HUES48 (cell line): ENCODE measurements at regions not wholly inside any gene's neighbourhood (a gene's known extent, or its start where the extent isn't known, plus 50 kb on each side); places are given as distances from the start of the nearest gene placed in this dataset.

Experiments used
- H3K27ac ChIP-seq: one replicate; pipeline ENCODE4 v1.7.0; 2013; ENCODE audit warnings: low read depth, low read length, inconsistent platforms
- H3K27me3 ChIP-seq: 2 replicates; pipeline ENCODE4 v1.6.1; 2013; ENCODE audit warnings: mild to moderate bottlenecking, low read length; ENCODE audit not compliant: control insufficient read depth, insufficient read depth
- H3K36me3 ChIP-seq: 2 replicates; pipeline ENCODE4 v1.6.1; 2013; ENCODE audit warnings: low read length; ENCODE audit not compliant: control insufficient read depth, insufficient read depth
- H3K4me1 ChIP-seq: 2 replicates; pipeline ENCODE4 v1.6.1; 2013; ENCODE audit warnings: mild to moderate bottlenecking, low read length; ENCODE audit not compliant: control insufficient read depth, insufficient read depth
- H3K4me3 ChIP-seq: 2 replicates; pipeline ENCODE4 v1.5.1; 2013; ENCODE audit warnings: mild to moderate bottlenecking, low read depth, low read length
- H3K9ac ChIP-seq: 2 replicates; pipeline ENCODE4 v1.6.1; 2013; ENCODE audit warnings: mild to moderate bottlenecking, low read depth, low read length, moderate library complexity
- H3K9me3 ChIP-seq: 2 replicates; pipeline ENCODE4 v1.6.1; 2013; ENCODE audit warnings: low read length; ENCODE audit not compliant: control insufficient read depth, insufficient read depth

- Histone ChIP-seq H3K27me3 (no peaks in the 10 kb centered on the region), H3K27ac (no peak overlapping the region), H3K9ac (no peak overlapping the region), H3K9me3 (no peaks in the 10 kb centered on the region), H3K4me3 (no peak overlapping the region), H3K36me3 (no peaks in the 10 kb centered on the region), H3K4me1 (no peaks in the 10 kb centered on the region)
Measured at GRCh38 chr11:42036201-42036600, 576.7 kb upstream of the LRRC4C start.

DNA sequence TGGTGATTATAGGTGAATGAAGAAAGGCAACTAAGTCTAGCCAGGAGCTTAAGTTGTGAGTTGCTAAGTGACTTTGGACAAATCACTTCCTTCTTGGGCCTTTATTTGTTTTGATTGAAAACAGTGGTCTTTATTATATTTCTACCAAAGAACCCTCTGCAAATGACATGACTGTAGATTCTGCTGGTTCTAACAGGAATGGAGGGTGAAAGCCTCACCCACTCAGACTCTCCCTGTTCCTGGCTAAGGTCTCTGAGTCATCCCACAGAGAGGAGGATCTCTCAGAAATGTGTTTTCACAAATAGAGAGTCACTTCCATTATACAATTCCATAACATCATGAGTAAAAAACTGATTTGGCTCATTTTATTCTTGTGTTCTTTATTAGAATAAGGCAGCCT, 583.9 kb upstream of the LRRC4C start:
- Histone ChIP-seq H3K36me3 (no peaks in the 10 kb centered on the region), H3K9ac (no peak overlapping the region), H3K9me3 (0 out of 2 replicates have a peak, but pooled peaks cover 4% of the 10 kb centered on the region), H3K27me3 (no peaks in the 10 kb centered on the region), H3K27ac (no peak overlapping the region), H3K4me3 (no peak overlapping the region), H3K4me1 (no peaks in the 10 kb centered on the region)

GRCh38 chr11:42047637-42048555, 588.4 kb upstream of the LRRC4C start:
- Histone ChIP-seq H3K36me3 (no peaks in the 10 kb centered on the region), H3K27me3 (no peaks in the 10 kb centered on the region), H3K9me3 (0 out of 2 replicates have a peak, but pooled peaks cover 4% of the 10 kb centered on the region), H3K9ac (no peak overlapping the region), H3K4me1 (no peaks in the 10 kb centered on the region), H3K4me3 (no peak overlapping the region), H3K27ac (no peak overlapping the region)

DNA sequence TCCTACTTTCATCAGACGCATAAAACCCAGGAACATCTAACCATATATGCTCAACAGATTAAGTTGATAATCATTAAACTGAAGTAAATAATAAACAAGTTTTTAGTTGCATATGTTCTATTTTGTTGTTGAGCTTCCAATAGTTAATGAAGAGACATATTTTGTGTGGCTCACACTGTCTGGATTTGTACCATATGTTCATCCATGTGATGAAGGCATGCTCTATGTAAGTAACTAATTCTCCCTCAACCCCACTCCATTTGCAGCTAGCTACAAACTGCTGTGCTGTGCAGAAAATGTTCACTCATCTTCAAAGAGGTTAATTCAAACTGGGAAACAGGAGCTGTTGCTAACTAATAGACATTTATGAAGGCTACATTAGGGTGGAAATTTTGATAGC, 589.7 kb upstream of the LRRC4C start:
- Histone ChIP-seq H3K27ac (no peak overlapping the region), H3K36me3 (no peaks in the 10 kb centered on the region), H3K9ac (no peak overlapping the region), H3K4me1 (no peaks in the 10 kb centered on the region), H3K4me3 (no peak overlapping the region), H3K27me3 (no peaks in the 10 kb centered on the region), H3K9me3 (0 out of 2 replicates have a peak, but pooled peaks cover 4% of the 10 kb centered on the region)

DNA sequence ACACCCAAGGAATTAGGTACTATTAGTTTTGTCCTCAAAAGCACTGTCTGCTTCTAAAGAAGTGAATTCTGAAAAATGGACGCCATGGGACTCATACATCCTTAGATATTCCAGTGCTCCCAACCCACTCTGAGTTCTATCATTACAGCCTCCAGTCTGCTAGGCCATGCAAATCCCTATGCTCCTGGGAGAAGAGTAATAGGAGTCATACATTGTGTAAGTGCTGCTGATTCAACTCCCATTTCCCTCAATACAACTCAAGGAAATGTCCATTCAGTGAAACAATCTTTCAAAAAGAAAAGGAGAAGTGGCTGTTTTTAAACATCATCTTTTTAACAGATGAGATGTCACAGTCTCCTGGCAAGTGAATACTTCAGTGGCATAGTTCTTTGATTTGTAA, 590.2 kb upstream of the LRRC4C start:
- no peak overlapping the region for H3K27ac ChIP-seq
- no peaks in the 10 kb centered on the region for H3K9me3 ChIP-seq
- H3K4me1 ChIP-seq, result no peaks in the 10 kb centered on the region

DNA sequence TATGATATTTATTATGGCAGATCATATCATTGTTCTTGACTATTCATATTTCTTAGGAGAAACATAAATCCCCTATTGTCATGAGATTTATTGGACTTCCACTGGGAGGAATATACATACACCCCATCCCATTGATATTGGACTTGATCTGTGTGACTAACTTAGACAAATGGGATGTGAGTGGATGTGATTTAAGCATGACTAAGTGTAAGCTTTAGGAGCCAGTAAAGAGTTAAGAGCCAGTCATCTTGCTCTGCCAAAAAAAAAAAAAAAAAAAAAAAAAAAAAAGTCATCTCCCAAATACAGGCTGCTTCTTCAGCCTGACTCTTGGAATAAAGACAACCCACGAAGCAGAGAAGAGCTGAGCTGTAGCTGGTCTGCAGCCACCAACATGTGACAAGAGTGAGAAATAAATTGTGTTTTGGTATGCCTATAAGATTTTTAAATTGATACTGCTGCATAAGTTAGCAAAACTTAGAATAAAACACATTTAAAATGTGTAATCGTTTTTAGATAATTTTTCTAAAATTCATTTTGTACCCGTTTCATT, 595.0 kb upstream of the LRRC4C start:
- Histone ChIP-seq H3K4me1 (no peaks in the 10 kb centered on the region), H3K27ac (no peak overlapping the region), H3K9me3 (no peaks in the 10 kb centered on the region), H3K27me3 (no peaks in the 10 kb centered on the region), H3K36me3 (no peaks in the 10 kb centered on the region), H3K9ac (no peak overlapping the region), H3K4me3 (no peak overlapping the region)

More for the DNA sequence above, 590.2 kb upstream of the LRRC4C start:
- Histone ChIP-seq H3K9ac (no peak overlapping the region), H3K36me3 (no peaks in the 10 kb centered on the region), H3K27me3 (no peaks in the 10 kb centered on the region), H3K4me3 (no peak overlapping the region)

GRCh38 chr11:42055606-42056005, 596.2 kb upstream of the LRRC4C start:
- Histone ChIP-seq H3K4me3 (no peak overlapping the region), H3K27ac (no peak overlapping the region), H3K36me3 (no peaks in the 10 kb centered on the region), H3K9ac (no peak overlapping the region), H3K27me3 (no peaks in the 10 kb centered on the region), H3K9me3 (no peaks in the 10 kb centered on the region), H3K4me1 (no peaks in the 10 kb centered on the region)

GRCh38 chr11:42058794-42059193, 599.3 kb upstream of the LRRC4C start:
- H3K4me1 ChIP-seq, result no peaks in the 10 kb centered on the region
- H3K9me3 ChIP-seq, result no peaks in the 10 kb centered on the region
- H3K36me3 ChIP-seq, result no peaks in the 10 kb centered on the region
- no peak overlapping the region for H3K9ac ChIP-seq
- H3K27me3 ChIP-seq, result no peaks in the 10 kb centered on the region
- no peak overlapping the region for H3K27ac ChIP-seq
- no peak overlapping the region for H3K4me3 ChIP-seq

DNA sequence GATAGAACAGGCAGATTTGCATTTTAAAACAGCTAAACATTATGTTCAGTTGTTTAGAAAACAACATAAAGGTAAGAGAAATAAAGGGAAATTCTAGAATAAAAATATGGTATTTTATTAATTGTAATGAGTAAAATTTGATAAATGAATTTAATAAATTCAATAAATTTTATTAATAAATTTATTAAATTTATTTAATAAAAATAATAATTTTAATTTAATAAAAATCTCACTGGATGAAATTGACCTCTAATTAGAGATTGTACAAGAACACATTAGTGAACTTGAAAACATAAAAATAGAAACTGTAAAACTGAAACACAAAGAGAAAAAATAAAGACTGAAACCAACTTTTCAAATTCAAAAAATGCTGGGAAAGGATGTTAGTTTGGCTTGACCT, 605.7 kb upstream of the LRRC4C start:
- H3K27ac ChIP-seq, result no peak overlapping the region
- no peaks in the 10 kb centered on the region for H3K9me3 ChIP-seq
- no peaks in the 10 kb centered on the region for H3K27me3 ChIP-seq
- no peaks in the 10 kb centered on the region for H3K4me1 ChIP-seq
- no peak overlapping the region for H3K4me3 ChIP-seq
- no peaks in the 10 kb centered on the region for H3K36me3 ChIP-seq
- no peak overlapping the region for H3K9ac ChIP-seq

DNA sequence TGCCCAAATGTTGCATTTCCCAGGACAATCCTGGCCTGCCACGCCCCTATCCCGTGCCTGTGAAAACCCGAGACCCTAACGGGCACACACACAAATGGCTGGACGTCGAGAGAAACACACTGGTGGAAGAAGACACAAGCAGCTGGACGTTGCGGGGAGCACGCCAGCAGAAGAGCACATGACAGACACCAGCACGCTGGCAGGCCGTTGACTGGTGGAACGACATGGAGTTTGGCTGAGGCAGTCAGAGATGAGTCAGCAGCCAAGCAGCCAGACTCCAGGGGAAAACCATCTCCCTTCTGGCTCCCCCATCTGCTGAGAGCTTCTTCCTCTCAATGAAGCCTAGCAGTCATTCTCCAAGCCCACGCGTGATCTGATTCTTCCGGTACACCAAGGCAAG, 606.7 kb upstream of the LRRC4C start:
- H3K27ac ChIP-seq, result no peak overlapping the region
- no peaks in the 10 kb centered on the region for H3K4me1 ChIP-seq
- no peak overlapping the region for H3K9ac ChIP-seq
- H3K36me3 ChIP-seq, result no peaks in the 10 kb centered on the region
- H3K27me3 ChIP-seq, result no peaks in the 10 kb centered on the region
- H3K9me3 ChIP-seq, result no peaks in the 10 kb centered on the region
- H3K4me3 ChIP-seq, result no peak overlapping the region

DNA sequence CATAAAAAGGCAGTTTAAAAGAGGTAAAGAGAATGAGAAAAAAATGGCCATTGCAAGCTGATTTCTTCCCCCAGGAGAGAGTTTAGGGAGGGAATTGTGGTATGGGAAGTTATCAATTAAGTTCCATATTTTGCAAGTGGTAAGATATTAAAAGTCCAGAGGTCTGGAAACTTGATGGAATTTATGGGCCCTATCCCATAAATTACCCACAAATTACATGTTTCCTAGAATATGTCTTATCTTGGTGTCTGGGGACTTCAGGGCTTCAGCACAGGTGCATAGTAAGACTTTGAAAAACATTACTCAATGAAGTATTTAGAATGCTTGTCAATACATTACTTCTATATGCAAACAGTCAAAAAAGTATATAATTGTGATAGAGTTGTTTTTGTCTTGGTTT, 614.9 kb upstream of the LRRC4C start:
- H3K27me3 ChIP-seq, result no peaks in the 10 kb centered on the region
- H3K9ac ChIP-seq, result no peak overlapping the region
- H3K27ac ChIP-seq, result no peak overlapping the region
- no peaks in the 10 kb centered on the region for H3K36me3 ChIP-seq
- H3K4me3 ChIP-seq, result no peak overlapping the region
- no peaks in the 10 kb centered on the region for H3K9me3 ChIP-seq
- H3K4me1 ChIP-seq, result no peaks in the 10 kb centered on the region
